Upper lobe of left lung (tissue), 4 donors: ENCODE measurements at regions not wholly inside any gene's neighbourhood (a gene's known extent, or its start where the extent isn't known, plus 50 kb on each side); places are given as distances from the start of the nearest gene placed in this dataset.

Experiments
- POLR2A ChIP-seq, 4 donors: fragments of 450-650 bp; IDR thresholded peaks; one replicate each; pipeline ENCODE4 v1.5.1; 2016 to 2017; ENCODE audit warnings: antibody characterized with exemption in 4 of 4, mild to moderate bottlenecking in 2 of 4
- TF ChIP-seq, protein P1 (sequence below), 6 experiments: fragments of 450-650 bp in 4 of 6; fragments of 200-600 bp in 2 of 6; sonication (generic) in 2 of 6; IDR thresholded peaks; one replicate each; pipeline ENCODE4 v1.5.1; 2016 to 2019; ENCODE audit warnings: antibody characterized with exemption in 6 of 6

DNA sequence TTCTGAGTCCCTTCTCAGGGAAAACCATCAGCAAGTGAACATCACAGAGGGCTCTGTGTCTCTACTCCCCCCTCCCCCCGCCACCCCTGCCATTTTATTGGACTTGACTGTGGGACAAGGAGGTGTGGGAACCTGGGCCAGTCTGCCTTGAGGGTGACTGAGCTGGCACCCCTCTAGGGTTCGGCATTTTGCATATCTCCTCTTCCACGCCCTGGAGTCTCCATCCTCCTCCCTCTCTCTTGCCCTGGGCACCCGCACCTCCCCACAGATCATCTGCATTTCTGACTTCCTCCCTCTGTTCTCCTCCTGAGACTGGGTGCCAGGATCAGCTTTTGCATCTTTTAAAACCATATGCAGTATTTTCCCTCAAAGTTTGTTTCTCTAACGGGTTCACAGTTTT is 107.1 kb upstream of the ERRFI1 start:
- TF ChIP-seq POLR2A (IDR thresholded peaks at IDR 0.05), result no peak
- TF ChIP-seq, protein P1, sequence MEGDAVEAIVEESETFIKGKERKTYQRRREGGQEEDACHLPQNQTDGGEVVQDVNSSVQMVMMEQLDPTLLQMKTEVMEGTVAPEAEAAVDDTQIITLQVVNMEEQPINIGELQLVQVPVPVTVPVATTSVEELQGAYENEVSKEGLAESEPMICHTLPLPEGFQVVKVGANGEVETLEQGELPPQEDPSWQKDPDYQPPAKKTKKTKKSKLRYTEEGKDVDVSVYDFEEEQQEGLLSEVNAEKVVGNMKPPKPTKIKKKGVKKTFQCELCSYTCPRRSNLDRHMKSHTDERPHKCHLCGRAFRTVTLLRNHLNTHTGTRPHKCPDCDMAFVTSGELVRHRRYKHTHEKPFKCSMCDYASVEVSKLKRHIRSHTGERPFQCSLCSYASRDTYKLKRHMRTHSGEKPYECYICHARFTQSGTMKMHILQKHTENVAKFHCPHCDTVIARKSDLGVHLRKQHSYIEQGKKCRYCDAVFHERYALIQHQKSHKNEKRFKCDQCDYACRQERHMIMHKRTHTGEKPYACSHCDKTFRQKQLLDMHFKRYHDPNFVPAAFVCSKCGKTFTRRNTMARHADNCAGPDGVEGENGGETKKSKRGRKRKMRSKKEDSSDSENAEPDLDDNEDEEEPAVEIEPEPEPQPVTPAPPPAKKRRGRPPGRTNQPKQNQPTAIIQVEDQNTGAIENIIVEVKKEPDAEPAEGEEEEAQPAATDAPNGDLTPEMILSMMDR (IDR thresholded peaks at IDR 0.05), result no peak
